SU-DHL-6 (cell line): ENCODE measurements at regions not wholly inside any gene's neighbourhood (a gene's known extent, or its start where the extent isn't known, plus 50 kb on each side); places are given as distances from the start of the nearest gene placed in this dataset.
"Not testable (repeated sequence)": the region's sequence is repeated elsewhere in the genome, so short reads cannot be mapped to it uniquely, and the experiment has no call there.

Source experiments
- CTCF ChIP-seq: fragments of 200-600 bp; sonication (generic); IDR thresholded peaks from one replicate; pipeline ENCODE4 v1.5.1; 2017; ENCODE audit warnings: antibody characterized with exemption, mild to moderate bottlenecking, low read length, moderate library complexity; ENCODE audit not compliant: insufficient read depth, poor library complexity, severe bottlenecking
- EZH2phosphoT487 ChIP-seq: fragments of 200-600 bp; sonication (generic), shearing (Covaris generic); conservative IDR thresholded peaks from 2 replicates; pipeline ENCODE4 v1.6.1; 2018; ENCODE audit warnings: mild to moderate bottlenecking, antibody characterized with exemption, low read length, moderate library complexity, mixed read lengths

GRCh38 chr2:48233824-48234223 lies 80.7 kb upstream of the FOXN2 start:
- TF ChIP-seq CTCF, EZH2phosphoT487: not testable (repeated sequence)
